ENCODE measurements at regions not wholly inside any gene's neighbourhood (a gene's known extent, or its start where the extent isn't known, plus 50 kb on each side); places are given as distances from the start of the nearest gene placed in this dataset.

GRCh38 chr12:14193639-14194038 is 171.8 kb upstream of the ATF7IP start:
- peak; percentile 88 for DNase-seq (ENCODE audit: low spot score)
- H3K36me3 ChIP-seq (ENCODE audit: insufficient read depth, low read length, poor library complexity, severe bottlenecking) = no peaks in the 10 kb centered on the region
- intact Hi-C loops (cut with micrococcal nuclease; ENCODE audit: unreplicated experiment) = loop anchor here (5.0 kb wide), 1 partner anchor 319 kb away; no protein-coding TSS in a partner anchor
- no peak overlapping the region for H3K27ac ChIP-seq (ENCODE audit: low read depth, low read length, poor library complexity, severe bottlenecking)
- H3K4me1 ChIP-seq (ENCODE audit: insufficient read depth, low read length, poor library complexity, severe bottlenecking) = peaks cover 13% of the 10 kb centered on the region
- H3K9me3 ChIP-seq (ENCODE audit: low read depth, low read length, poor library complexity, severe bottlenecking) = no peaks in the 10 kb centered on the region
- H3K4me3 ChIP-seq (ENCODE audit: low read depth, low read length, poor library complexity, severe bottlenecking) = no peak overlapping the region
- no peaks in the 10 kb centered on the region for H3K27me3 ChIP-seq (replicated peaks; ENCODE audit: insufficient read depth, low read depth, low read length, poor library complexity)
- ChIA-PET CTCF (no interaction called here), POLR2A (ENCODE audit: low non-redundant PET) (no interaction called here)
- no peak for TF ChIP-seq EZH2 (IDR thresholded peaks at IDR 0.05; ENCODE audit: borderline replicate concordance, low read depth, low read length, poor library complexity, severe bottlenecking)
- TF ChIP-seq CTCF (conservative IDR thresholded peaks at IDR 0.05; ENCODE audit: low read depth, low read length) = no peak
- no TSS peak for BruUV-seq (replicated peaks)

GRCh38 chr12:14194572-14194971 is 170.9 kb upstream of the ATF7IP start:
- Histone ChIP-seq H3K4me1 (ENCODE audit: insufficient read depth, low read length, poor library complexity, severe bottlenecking) (peaks cover 13% of the 10 kb centered on the region), H3K36me3 (ENCODE audit: insufficient read depth, low read length, poor library complexity, severe bottlenecking) (no peaks in the 10 kb centered on the region), H3K27ac (ENCODE audit: low read depth, low read length, poor library complexity, severe bottlenecking) (no peak overlapping the region), H3K4me3 (ENCODE audit: low read depth, low read length, poor library complexity, severe bottlenecking) (no peak overlapping the region), H3K9me3 (ENCODE audit: low read depth, low read length, poor library complexity, severe bottlenecking) (no peaks in the 10 kb centered on the region), H3K27me3 (replicated peaks; ENCODE audit: insufficient read depth, low read depth, low read length, poor library complexity) (no peaks in the 10 kb centered on the region)
- ChIA-PET CTCF (no interaction called here), POLR2A (ENCODE audit: low non-redundant PET) (no interaction called here)
- intact Hi-C loops (cut with micrococcal nuclease; ENCODE audit: unreplicated experiment) = loop anchor here (5.0 kb wide), 1 partner anchor 318 kb away; no protein-coding TSS in a partner anchor
- DNase-seq (ENCODE audit: low spot score) = no peak
- TF ChIP-seq CTCF (conservative IDR thresholded peaks at IDR 0.05; ENCODE audit: low read depth, low read length) (no peak), EZH2 (IDR thresholded peaks at IDR 0.05; ENCODE audit: borderline replicate concordance, low read depth, low read length, poor library complexity, severe bottlenecking) (no peak)
- no TSS peak for BruUV-seq (replicated peaks)

GRCh38 chr12:14199455-14200198 is 165.9 kb upstream of the ATF7IP start:
- no peaks in the 10 kb centered on the region for H3K9me3 ChIP-seq (ENCODE audit: low read depth, low read length, poor library complexity, severe bottlenecking)
- no peaks in the 10 kb centered on the region for H3K36me3 ChIP-seq (ENCODE audit: insufficient read depth, low read length, poor library complexity, severe bottlenecking)
- ChIA-PET POLR2A (ENCODE audit: low non-redundant PET) (no interaction called here), CTCF (interaction anchor here (0.7 kb wide), 2 partner anchors 38 to 1076 kb away, joined by 3 to 5 read pairs; no protein-coding TSS in a partner anchor)
- no peaks in the 10 kb centered on the region for H3K4me1 ChIP-seq (ENCODE audit: insufficient read depth, low read length, poor library complexity, severe bottlenecking)
- DNase-seq (ENCODE audit: low spot score) = no peak
- intact Hi-C loops (cut with micrococcal nuclease; ENCODE audit: unreplicated experiment) = no loop called here
- H3K27me3 ChIP-seq (replicated peaks; ENCODE audit: insufficient read depth, low read depth, low read length, poor library complexity) = no peaks in the 10 kb centered on the region
- no TSS peak for BruUV-seq (replicated peaks)
- TF ChIP-seq CTCF (conservative IDR thresholded peaks at IDR 0.05; ENCODE audit: low read depth, low read length) (no peak), EZH2 (IDR thresholded peaks at IDR 0.05; ENCODE audit: borderline replicate concordance, low read depth, low read length, poor library complexity, severe bottlenecking) (no peak)
- no peak overlapping the region for H3K4me3 ChIP-seq (ENCODE audit: low read depth, low read length, poor library complexity, severe bottlenecking)
- H3K27ac ChIP-seq (ENCODE audit: low read depth, low read length, poor library complexity, severe bottlenecking) = no peak overlapping the region

Measured in A673 (cell line).